Kidney epithelial cell (primary cell): ENCODE measurements at regions not wholly inside any gene's neighbourhood (a gene's known extent, or its start where the extent isn't known, plus 50 kb on each side); places are given as distances from the start of the nearest gene placed in this dataset.

Experiments
- DNase-seq: peaks from one replicate; pipeline ENCODE4 v3.0.0-alpha.2; 2010; ENCODE audit warnings: low read depth
- H3K27me3 ChIP-seq: 2 replicates; pipeline ENCODE4 v1.6.0; 2011; ENCODE audit warnings: low read length; ENCODE audit not compliant: control insufficient read depth, insufficient read depth
- H3K36me3 ChIP-seq: 2 replicates; pipeline ENCODE4 v1.5.1; 2011; ENCODE audit warnings: low read length; ENCODE audit not compliant: control insufficient read depth, insufficient read depth
- H3K4me3 ChIP-seq: 2 replicates; pipeline ENCODE4 v1.5.1; 2011; ENCODE audit warnings: low read depth, mild to moderate bottlenecking, control low read depth, low read length
- CTCF ChIP-seq: IDR thresholded peaks from 2 replicates; pipeline ENCODE4 v1.5.1; 2011; ENCODE audit warnings: mild to moderate bottlenecking, moderate library complexity, low read length, control low read depth, inconsistent platforms; ENCODE audit not compliant: insufficient read depth, poor library complexity, severe bottlenecking

GRCh38 chr18:75158465-75159237 is 50.3 kb downstream of the PTGR3 start:
- H3K36me3 ChIP-seq, result no peaks in the 10 kb centered on the region
- no peak overlapping the region for H3K4me3 ChIP-seq
- H3K27me3 ChIP-seq, result no peaks in the 10 kb centered on the region
- no peak for DNase-seq
- no peak for TF ChIP-seq CTCF

- TF ChIP-seq CTCF, result no peak
- H3K27me3 ChIP-seq, result no peaks in the 10 kb centered on the region
- no peak for DNase-seq
- H3K36me3 ChIP-seq, result no peaks in the 10 kb centered on the region
- H3K4me3 ChIP-seq, result no peak overlapping the region
These were observed 51.1 kb downstream of the PTGR3 start for GRCh38 chr18:75157851-75158250.

- DNase-seq, result no peak
- TF ChIP-seq CTCF, result no peak
- Histone ChIP-seq H3K4me3 (no peak overlapping the region), H3K36me3 (no peaks in the 10 kb centered on the region), H3K27me3 (no peaks in the 10 kb centered on the region)
These were observed 51.6 kb downstream of the PTGR3 start for GRCh38 chr18:75157381-75157780.

GRCh38 chr18:75156831-75157230 is 52.1 kb downstream of the PTGR3 start:
- DNase-seq, result no peak
- H3K4me3 ChIP-seq, result no peak overlapping the region
- H3K36me3 ChIP-seq, result no peaks in the 10 kb centered on the region
- no peak for TF ChIP-seq CTCF
- no peaks in the 10 kb centered on the region for H3K27me3 ChIP-seq

- TF ChIP-seq CTCF, result no peak
- DNase-seq, result no peak
- Histone ChIP-seq H3K4me3 (no peak overlapping the region), H3K27me3 (no peaks in the 10 kb centered on the region), H3K36me3 (no peaks in the 10 kb centered on the region)
These were observed 52.7 kb downstream of the PTGR3 start for GRCh38 chr18:75156139-75156750.
